Activated naive CD8-positive, alpha-beta T cell treated with anti-CD3 and anti-CD28 coated beads, Interleukin-2, amount 50 U/mL, for 16 hours (primary cell): ENCODE measurements at regions not wholly inside any gene's neighbourhood (a gene's known extent, or its start where the extent isn't known, plus 50 kb on each side); places are given as distances from the start of the nearest gene placed in this dataset.

Source experiments
- DNase-seq: peaks from one replicate; pipeline ENCODE4 v3.0.0-alpha.2; 2020; ENCODE audit warnings: low read depth, low spot score

DNA sequence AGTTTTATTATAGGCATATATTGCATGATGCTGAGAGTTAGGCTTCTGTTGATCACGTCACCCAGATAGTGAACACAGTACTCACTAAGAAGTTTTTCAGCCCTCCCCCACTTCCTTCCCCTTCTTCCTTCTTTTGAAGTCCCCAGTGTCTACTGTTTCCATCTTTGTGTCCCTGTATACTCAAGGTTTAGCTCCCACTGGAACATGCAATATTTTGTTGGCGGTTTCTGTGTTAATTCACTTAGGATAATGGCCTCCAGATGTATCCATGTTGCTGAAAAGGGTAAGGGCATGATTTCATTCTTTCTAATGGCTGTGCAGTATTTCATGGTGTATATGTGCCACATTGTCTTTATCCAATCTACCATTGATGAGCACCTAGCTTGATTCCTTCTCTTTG, 764.3 kb downstream of the MTRR start:
- DNase-seq: no peak

DNA sequence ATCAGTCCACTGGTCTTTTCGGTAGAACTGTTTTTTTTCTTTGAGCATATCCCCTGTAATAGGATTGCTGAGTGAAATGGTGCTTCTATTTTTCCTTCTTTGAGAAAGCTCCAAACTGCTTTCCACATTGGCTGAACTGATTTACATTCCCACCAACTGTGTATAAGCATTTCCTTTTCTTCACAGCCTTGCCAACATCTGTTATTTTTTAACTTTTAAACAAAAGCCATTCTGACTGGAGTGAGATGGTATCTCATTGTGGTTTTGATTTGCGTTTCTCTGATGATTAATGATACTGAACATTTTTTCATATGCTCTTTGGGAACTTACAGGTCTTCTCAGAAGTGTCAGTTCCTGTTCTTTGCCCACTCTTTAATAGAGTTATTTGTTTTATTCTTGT, 764.7 kb downstream of the MTRR start:
- no peak for DNase-seq

DNA sequence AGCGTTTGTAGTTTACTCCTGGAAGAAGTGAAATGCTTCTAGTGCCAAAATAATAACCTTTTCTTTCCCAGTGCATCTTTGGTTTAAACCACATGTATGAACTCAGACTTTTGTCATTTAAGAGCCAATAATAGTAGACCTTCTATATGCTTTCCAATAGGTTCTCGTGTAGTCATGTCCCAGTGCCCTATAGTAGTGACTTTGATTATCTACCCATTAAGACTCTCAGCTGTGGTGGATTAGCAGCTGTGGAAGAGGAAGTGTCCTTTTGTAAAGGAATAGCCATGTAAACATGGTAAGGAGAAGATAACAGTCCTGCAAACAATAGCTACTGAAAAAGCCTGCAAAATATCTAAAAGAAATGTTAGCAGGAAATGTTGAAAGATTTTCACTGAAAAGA, 765.3 kb downstream of the MTRR start:
- DNase-seq: no peak

DNA sequence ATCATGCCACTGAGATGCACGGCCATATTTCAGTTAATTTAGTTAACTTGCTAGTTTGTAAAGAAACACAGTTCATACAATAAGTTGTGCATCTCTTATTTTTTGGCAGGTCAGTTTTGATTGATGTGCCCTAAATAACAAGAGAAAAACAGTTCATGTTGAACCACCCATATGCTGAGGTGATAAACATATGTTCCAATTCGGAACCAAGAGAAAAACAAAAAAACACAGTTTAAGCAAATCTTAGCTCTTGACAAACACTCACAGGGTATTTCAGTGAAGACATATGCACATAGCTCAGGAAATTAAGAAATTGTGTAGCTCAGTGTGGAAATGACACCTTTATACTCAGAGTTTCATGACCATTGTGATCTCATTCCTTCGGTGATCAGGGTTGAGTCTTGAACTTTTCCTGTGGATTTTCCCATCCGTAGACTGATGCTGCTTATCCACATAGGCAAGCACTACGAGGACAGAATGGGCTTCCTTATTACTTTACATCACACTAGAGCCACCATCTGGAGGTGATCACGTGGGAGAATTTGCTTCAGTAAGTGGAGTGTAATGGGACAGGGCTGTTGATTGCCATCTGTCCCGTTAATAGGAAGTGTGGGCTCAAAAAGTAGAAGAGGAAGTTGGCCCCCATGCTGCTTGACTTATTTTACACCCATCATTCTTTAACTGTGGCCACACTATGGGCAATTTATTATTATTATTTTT, 773.0 kb downstream of the MTRR start:
- DNase-seq: no peak

DNA sequence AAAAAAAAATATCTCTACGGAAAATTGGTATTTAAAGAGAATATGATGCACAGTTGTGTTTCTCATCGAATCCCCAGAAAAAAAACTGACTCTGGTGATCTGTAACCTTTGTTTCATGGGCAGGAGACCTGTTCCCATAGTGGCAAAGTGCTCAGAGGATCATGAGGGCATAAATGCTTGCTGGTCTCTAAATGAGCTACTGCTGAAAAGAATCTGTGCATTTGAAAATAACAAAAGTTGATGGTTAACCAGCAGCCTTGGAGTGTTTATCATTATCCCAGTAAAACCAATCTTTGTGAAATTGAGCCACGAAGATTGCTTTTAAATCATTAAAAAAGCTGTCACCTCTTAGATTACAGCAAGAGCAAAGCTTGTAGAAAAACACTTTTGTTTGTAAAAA, 775.4 kb downstream of the MTRR start:
- DNase-seq: no peak

DNA sequence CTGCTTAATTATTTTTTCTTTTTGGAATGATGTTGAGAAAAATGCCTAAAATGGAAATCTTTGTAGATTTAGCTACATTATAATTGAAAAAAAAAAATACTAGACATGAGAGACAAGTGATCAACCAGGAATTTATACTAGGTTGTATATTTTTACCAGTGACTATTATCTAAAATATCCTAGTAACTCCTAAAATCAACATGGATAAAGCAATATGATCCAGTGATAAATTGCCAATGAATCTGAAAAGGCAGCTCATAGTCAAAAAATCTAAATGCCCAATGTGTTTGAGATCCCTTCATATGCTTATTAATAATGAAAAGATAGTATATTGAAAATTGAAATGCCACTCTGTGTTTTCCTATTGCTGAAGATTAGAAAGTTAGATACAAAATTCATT, 778.2 kb downstream of the MTRR start:
- DNase-seq: no peak

DNA sequence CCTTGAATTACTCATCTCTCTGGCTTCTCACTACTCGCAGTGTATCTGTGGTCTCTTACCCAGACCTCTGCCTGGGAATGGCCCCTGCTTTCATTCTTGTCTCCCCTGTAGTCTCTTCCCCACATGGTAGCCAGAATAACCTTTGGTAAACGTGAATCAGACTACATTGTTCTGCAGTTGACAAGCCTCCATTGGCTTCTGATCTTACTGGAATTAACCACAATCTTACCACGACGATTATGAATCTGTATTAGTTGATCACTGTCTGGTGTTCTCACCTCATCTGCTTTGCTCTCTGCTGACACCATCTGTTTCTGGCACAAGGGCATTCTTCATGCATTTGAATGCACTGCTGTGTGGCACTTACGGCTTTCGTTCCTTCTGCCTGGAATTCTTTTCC, 781.2 kb downstream of the MTRR start:
- DNase-seq: no peak

DNA sequence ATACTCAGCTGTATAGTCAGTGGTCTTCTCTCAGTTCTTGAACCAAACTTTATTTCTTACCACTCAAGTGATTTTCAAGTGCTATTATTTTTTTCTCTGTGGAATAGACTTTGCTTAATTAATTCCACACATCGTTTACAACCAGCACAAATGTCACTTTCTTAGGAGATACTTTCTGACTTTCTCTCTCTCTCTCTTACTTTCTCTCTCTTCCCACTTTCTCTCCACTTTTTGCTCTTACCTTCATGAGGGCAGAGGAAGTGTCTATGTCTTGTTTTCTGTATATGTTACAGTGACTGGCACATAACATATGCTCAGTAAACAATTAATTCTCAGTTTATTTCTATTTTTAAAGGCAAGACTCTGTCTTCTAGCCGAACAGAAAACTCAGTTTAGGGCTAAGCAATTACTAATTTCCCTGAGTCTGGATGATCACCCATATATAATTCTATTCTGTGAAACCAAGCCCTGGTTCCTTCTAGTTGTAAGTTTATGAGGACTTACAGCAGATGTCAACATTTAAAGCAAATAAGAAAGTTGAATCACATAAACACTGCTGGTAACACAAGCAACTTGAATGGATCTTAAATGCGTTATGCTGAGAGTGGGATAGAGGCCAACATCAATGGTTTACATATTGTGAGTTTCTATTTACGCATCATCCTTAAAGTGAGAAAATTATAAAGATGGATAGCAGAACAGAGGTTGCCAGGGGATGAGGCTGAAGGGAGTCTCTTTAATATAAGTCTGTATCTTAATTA, 791.4 kb downstream of the MTRR start:
- DNase-seq: no peak

DNA sequence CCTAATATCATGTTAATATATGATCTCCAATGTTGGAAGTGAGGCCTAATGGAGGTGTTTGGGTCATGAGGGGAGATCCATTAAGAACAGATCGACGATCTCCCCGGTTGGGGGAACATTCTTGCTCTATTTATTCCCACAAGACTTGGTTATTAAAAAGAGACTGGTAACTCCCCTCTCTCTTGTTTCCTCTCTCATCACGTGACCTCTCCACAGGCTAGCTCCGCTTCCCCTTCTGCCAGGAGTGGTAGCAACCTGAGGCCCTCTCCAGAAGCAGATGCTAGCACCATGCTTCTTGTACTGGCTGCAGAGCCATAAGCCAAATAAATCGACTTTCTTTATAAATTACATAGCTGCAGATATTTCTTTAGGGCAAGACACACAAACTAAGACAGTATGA, 794.4 kb downstream of the MTRR start:
- no peak for DNase-seq

DNA sequence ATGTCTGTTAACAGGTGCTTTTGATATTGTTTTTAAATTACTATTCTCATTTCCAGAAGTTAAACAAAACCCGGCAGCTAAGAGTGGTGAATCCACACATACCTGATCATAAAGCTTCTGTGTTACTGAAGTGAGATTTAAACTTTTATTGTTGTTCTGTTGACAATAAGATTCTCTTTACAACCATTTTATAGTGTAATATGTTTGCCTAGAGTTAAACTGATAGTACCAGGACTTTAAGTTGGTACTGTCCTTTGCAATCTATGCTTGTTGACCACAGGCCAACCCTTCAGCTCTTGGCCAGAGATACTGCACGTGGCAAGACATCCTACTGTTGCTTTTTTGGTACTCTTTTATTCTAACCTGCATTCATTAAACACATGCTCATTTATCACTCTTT, 806.2 kb downstream of the MTRR start:
- no peak for DNase-seq

DNA sequence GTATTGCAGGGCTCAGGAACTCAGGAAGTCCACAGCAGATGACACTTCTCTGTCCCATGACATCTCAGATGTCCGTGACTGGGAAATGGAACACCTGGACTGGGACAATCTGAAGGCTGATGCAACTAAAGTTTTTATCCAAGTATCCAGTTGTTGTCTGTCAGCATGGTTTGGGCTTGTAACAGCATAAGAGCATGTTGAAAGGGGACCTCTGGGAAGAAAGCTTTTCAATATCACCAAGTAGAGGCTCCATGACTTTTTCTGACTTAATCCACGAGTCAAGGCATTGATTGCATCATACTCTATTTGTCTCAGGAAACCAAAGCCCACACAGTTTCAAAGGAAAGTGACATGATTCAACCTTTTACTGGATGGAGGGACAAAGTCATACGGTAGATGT, 807.7 kb downstream of the MTRR start:
- DNase-seq: no peak

DNA sequence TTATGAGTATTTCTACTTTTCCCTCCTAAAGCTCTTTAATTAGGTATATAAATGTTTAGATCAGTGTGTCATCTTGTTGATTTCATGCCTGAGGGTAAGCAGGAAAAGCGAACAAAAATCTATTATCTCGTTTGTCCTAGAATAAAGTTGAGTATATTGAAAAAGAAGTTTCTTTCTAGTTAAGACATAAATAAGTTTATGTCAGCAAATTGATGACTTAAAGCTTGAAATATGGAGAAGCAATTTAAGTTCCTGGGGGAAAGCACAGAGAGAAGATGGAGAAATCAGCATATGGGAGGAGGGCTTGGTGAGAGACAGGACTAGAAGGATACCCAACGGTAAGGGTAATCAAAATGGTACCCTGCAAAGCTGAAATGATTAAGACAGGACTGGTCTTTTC, 813.4 kb downstream of the MTRR start:
- DNase-seq: no peak

DNA sequence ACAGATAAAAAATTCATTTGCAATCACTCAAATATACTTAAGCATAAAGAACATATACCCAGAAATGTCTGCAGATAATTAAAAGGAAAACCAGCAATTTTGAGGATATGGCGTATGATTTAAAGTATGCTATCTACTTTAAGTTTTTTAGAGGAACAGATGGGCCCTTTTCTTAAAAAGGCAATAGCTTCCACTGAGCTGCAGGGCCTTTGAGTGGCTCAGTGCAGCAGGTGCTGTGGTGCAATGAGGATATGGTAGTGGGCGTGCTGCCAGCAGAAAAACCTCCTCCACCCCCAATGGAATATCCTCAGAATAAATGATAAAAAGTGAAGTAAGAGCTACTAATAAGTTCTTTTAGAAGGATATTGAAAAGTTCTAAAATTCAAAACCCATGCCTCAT, 814.5 kb downstream of the MTRR start:
- no peak for DNase-seq

DNA sequence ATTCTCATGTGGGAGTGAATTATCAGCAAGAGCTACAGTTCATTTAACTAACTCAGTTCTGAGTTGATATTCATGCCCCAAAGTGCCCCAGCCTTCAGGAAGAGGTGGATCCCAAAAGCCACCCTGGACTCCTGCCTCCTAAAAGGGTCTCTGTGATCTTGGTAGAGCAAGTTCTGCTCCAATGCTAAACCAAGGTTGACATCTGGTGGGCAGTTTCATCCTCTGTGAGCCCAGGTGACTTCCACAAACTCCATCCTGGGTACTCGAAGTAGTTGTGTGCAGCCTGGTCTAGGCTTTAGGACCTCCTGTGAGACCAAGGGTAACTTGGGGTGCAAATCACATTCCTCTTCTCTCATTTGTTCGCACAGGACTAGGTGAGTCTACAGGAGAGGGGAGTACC, 816.8 kb downstream of the MTRR start:
- no peak for DNase-seq

DNA sequence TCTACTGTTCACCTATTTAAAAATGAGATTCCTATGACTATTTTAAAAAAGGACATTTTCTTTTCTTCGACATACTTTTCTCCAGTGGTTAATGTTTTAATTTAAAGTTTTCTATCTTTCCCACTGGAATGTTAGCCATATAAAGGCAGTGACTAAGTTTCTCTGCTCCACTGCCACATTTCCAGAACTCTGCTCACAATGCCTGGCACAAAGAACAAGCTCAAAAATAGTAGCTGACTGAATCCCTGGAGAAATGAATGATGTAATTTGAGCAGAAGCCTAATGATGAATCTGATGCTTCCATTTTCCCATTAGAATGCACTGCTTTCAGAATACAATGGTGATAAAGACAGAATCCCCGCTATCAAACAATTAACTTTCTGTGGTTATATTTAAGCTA, 817.8 kb downstream of the MTRR start:
- DNase-seq: no peak

DNA sequence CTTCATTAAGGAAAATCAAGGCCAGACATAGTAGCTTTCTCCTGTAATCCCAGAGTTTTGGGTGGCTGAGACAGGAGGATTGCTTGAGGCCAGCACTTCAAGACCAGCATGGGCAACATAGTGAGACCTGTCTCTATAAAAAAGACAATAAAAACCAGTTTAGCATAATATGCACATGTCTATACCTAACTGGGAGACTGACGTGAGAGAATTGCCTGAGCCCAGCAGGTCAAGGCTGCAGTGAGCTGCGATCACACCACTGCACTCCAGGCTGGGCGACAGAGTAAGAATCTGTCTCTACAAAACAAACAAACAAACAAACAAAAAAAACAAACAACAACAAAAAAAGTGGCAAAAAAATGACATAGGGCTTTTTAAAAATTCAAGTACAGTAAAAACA, 820.8 kb downstream of the MTRR start:
- no peak for DNase-seq

DNA sequence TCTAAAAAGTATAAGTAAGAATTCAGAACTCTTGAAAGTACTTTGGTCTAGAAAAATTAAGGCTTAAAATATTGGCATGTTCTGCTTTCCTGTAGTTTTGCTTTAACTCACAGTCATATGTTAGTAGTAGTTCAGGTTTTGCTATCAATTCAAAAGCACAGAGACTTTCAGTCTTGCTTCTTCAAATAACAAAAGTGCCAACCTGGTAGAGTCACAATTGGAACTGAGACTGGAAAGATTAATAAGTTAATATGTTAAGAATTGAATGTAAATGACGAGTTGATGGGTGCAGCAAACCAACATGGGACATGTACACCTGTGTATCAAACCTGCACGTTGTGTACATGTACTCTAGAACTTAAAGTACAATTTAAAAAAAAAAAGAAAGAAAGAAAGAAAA, 822.3 kb downstream of the MTRR start:
- DNase-seq: no peak

DNA sequence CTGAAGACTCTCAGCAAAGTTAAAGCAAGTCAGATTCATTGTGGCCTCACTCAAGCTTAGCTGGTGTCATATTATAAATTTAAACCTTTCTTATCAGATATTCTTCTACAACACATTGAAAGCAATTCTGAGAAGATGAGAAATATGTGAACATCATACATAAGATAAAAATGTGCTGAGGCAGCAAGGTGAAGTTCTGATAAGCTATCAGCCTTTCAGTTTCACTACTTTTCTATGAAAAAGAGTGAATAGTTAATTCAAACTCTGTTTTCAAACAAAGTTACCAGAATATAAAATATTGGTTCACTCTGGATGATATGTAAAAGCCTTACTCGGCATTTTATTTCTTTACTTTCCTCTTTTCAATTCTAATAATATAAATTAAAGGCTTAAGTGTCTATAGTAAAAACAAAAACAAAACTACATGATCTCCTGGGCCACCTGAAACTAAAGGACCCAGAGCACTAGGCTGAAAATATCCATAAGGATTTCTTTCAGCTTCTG, 824.4 kb downstream of the MTRR start:
- DNase-seq: no peak

DNA sequence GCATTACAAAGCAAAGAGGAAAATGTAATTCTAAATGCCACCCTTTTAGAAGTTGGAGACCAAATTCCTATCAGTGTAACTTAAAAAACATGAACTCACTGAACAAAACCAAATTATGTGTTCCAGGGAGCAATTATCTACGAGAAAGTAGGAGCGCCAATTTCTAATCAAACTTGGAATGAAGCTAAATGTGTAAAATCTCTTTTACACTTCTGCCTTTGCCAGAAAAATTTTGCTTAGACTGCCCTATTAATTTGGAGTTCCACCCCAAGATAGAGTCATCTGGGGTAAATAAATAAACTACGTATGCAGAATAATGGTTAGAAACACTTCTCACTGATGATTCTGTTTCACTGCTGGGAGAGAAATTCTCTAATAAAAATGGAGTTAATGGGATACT, 825.6 kb downstream of the MTRR start:
- no peak for DNase-seq

DNA sequence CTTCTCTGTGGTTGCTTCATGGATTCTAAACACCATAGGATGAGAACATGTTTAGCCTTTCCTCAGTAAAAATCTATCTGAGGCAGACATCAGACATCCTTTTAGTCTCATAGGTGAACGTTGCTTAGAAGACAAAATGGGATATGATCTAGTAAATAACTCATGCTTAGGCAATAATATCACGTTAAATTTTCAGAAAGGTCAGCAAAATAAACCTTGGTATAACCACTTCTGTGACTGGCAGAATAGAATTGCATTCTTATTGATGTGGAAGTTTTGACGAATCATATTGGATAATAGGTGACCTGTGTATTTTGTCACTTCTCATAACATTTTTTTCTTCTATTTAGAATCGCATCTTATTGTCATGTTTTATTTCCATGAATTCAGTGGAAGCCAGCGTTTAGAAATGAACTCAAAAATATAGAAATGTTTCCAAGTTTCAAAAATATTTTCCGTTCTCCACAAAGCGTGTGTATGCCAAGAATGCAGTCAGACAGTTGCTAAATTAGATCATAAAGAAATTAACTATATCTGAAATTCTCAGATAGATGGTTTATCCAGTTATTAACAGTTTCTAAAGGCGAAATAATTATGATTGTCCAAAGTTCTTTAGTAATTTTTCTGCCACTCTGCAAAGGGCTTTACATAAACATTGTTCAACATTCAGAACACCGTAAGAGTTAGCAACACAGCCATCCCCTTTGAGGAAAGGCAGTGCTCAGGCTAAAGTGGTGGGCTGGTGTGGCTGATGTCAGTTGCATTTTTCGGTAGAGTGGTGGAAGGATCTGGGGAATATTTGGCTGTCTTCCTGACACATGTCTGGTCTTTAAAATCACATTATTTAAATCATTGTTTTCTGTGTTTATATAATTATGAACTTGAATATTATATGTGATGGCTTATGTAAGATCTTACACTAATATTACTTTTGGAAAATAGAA, 827.2 kb downstream of the MTRR start:
- DNase-seq: no peak

DNA sequence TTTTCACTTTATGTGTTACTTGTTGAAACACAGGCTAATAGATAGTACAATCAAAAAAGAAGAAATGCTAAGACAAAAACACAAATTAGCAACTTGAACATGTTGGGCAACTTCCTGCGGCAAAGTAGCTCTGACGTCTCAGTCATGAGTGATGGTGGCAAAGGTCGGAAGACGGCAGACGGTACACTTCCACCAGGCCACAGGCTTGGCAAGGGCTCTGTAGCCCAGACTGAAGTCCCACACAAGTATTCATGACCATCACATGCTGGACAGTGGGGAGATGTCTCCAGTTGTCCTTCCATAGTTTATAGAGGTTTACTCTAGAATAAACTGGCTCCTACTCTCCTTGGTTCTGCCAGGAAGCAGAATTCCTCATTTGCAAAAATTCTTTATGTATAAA, 831.3 kb downstream of the MTRR start:
- DNase-seq: no peak

DNA sequence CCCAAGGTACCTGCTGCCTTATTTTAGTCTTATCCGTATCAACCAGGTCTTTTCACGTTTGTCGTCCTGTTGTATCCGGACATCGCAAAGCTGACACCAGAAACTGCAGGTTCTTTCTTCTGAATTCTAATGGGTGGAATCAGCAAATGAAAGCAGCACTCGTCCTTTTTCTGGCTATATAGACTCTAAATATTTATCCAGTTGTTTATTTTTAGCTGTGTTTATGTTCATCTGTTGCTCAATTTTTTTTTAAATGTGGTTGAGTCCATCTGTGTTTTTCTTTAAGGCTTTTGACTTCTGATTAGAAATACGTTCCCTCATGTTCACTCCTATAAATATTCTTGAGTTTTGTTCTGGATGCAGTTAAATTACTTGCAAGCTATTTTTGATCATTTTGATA, 831.7 kb downstream of the MTRR start:
- DNase-seq: no peak
